Tibial artery (tissue), 4 donors: ENCODE measurements at regions not wholly inside any gene's neighbourhood (a gene's known extent, or its start where the extent isn't known, plus 50 kb on each side); places are given as distances from the start of the nearest gene placed in this dataset.
"Not testable (repeated sequence)": the region's sequence is repeated elsewhere in the genome, so short reads cannot be mapped to it uniquely, and the experiment has no call there.

Source experiments
- DNase-seq, 2 donors: peaks; one replicate each; pipeline ENCODE4 v3.0.0-alpha.2; 2019
- H3K27ac ChIP-seq, 2 donors: fragments of 200-600 bp; sonication (generic) in 1 of 2; 1 replicate in 1 of 2; 2 replicates in 1 of 2; pipeline ENCODE4 v1.5.1; 2018 to 2019; ENCODE audit warnings: mild to moderate bottlenecking in 1 of 2
- H3K27me3 ChIP-seq, 2 donors: fragments of 200-600 bp; sonication (generic) in 1 of 2; one replicate each; pipeline versions ENCODE4 v1.5.1 to v1.6.0; 2016 to 2019
- H3K36me3 ChIP-seq, 3 donors: fragments of 200-600 bp; sonication (generic) in 2 of 3; one replicate each; pipeline ENCODE4 v1.5.1; 2016 to 2019; ENCODE audit warnings: mild to moderate bottlenecking in 2 of 3
- H3K4me1 ChIP-seq, 4 donors: fragments of 200-600 bp; sonication (generic) in 2 of 4; 1 replicate in 3 of 4; 2 replicates in 1 of 4; pipeline ENCODE4 v1.5.1; 2016 to 2019
- H3K4me3 ChIP-seq, 2 donors: fragments of 200-600 bp; sonication (generic) in 1 of 2; 1 replicate in 1 of 2; 2 replicates in 1 of 2; pipeline ENCODE4 v1.5.1; 2018 to 2019; ENCODE audit warnings: mild to moderate bottlenecking in 2 of 2
- H3K9me3 ChIP-seq, 3 donors: fragments of 200-600 bp; sonication (generic) in 1 of 3; one replicate each; pipeline ENCODE4 v1.5.1; 2016 to 2019
- intact Hi-C: fragments of 100-400 bp; cut with DNase I; formaldehyde crosslinking; loops from one replicate; pipeline ENCODE4 v1.15.0; 2023; ENCODE audit warnings: low total_unique reads
- TF ChIP-seq, protein P1 (sequence below), 2 experiments: fragments of 200-600 bp in 1 of 2; fragments of 450-650 bp in 1 of 2; IDR thresholded peaks; one replicate each; pipeline ENCODE4 v1.5.1; 2017 to 2019; ENCODE audit warnings: antibody characterized with exemption in 2 of 2, mild to moderate bottlenecking in 1 of 2, moderate library complexity in 1 of 2

DNA sequence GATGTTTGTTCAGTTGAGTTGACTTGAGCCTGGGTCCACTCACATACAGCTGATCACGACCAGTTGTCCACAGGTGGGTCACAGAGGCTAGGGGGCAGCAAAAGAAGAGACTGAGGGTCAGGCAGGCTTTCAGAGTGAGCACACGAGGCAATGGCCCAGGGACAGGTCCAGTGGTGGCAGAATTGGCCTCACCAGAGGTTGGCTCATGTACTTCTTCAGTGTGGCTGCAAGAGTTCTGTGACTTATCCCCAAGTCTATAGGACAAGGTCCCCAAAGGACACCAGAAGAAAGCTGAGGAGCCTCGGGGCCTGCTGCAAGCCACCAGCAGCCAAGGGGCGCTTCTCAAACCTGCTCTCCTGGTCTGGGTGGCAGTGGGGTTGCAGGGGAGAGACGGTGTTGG is 219.8 kb downstream of the TFCP2L1 start:
- no peak for DNase-seq
- no peaks in the 10 kb centered on the region for H3K9me3 ChIP-seq
- H3K36me3 ChIP-seq: no peaks in the 10 kb centered on the region
- intact Hi-C loops: loop anchor here (10.0 kb wide), 1 partner anchor 110 kb away; no protein-coding TSS in a partner anchor
- no peak overlapping the region for H3K27ac ChIP-seq
- H3K4me1 ChIP-seq: no peaks in the 10 kb centered on the region
- TF ChIP-seq, protein P1, sequence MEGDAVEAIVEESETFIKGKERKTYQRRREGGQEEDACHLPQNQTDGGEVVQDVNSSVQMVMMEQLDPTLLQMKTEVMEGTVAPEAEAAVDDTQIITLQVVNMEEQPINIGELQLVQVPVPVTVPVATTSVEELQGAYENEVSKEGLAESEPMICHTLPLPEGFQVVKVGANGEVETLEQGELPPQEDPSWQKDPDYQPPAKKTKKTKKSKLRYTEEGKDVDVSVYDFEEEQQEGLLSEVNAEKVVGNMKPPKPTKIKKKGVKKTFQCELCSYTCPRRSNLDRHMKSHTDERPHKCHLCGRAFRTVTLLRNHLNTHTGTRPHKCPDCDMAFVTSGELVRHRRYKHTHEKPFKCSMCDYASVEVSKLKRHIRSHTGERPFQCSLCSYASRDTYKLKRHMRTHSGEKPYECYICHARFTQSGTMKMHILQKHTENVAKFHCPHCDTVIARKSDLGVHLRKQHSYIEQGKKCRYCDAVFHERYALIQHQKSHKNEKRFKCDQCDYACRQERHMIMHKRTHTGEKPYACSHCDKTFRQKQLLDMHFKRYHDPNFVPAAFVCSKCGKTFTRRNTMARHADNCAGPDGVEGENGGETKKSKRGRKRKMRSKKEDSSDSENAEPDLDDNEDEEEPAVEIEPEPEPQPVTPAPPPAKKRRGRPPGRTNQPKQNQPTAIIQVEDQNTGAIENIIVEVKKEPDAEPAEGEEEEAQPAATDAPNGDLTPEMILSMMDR (IDR thresholded peaks at IDR 0.05): no peak
- no peak overlapping the region for H3K4me3 ChIP-seq
- peaks cover 0 to 22% of the 10 kb centered on the region in 2 donors for H3K27me3 ChIP-seq

DNA sequence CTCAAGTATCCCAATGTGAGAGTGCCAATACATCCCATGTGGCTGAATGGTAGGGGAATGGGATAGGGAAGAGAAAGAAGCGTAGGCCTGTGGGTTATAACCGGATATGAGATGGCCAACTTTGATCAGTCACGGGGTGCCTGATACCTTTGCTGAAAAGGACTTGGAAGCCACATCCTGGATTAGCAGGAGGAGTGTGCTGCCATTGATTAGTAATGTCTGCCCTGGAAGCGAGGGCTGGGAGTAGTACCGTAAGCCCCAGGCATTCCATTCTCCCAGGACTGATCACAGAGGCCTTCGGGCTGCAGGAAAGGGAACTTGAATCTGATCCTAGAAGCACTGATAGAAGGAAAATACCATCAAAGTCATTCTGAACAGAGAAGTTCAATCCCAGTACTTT is 218.5 kb downstream of the TFCP2L1 start:
- intact Hi-C loops: loop anchor here (10.0 kb wide), 1 partner anchor 112 kb away; no protein-coding TSS in a partner anchor
- H3K36me3 ChIP-seq: no peaks in the 10 kb centered on the region

DNA sequence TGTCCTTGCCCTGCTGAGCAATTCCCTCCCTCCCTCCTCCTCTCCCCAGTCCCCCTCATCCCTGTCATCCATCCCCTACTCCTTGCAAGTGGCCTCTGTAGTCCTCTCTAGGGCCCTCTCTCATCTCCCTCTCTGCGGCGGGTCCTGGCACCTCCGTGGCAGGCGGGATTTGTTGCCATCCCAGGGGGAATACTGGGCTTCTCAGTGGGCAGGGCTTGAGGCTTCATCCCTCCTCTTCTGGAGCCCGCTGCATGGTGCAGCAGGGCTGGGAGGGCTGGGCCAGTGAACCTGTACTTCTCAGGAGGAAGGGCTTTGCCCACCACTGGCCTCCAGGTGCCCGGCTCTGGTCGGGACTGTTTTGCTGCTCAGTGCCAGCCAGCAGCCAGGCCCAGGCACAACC is 216.2 kb downstream of the TFCP2L1 start:
- no peak overlapping the region for H3K27ac ChIP-seq
- TF ChIP-seq, protein P1 (IDR thresholded peaks at IDR 0.05): no peak
- no peaks in the 10 kb centered on the region for H3K4me1 ChIP-seq
- DNase-seq: no peak
- no peak overlapping the region for H3K4me3 ChIP-seq
- peaks cover 0 to 38% of the 10 kb centered on the region in 2 donors for H3K27me3 ChIP-seq
- no peaks in the 10 kb centered on the region for H3K36me3 ChIP-seq
- intact Hi-C loops: loop anchor here (10.0 kb wide), 1 partner anchor 114 kb away; no protein-coding TSS in a partner anchor
- no peaks in the 10 kb centered on the region for H3K9me3 ChIP-seq

More for the DNA sequence above, 218.5 kb downstream of the TFCP2L1 start:
- Histone ChIP-seq H3K27ac (no peak overlapping the region), H3K9me3 (no peaks in the 10 kb centered on the region), H3K27me3 (peaks cover 0 to 26% of the 10 kb centered on the region in 2 donors), H3K4me3 (no peak overlapping the region), H3K4me1 (no peaks in the 10 kb centered on the region)
- TF ChIP-seq, protein P1 (IDR thresholded peaks at IDR 0.05): no peak
- no peak for DNase-seq

DNA sequence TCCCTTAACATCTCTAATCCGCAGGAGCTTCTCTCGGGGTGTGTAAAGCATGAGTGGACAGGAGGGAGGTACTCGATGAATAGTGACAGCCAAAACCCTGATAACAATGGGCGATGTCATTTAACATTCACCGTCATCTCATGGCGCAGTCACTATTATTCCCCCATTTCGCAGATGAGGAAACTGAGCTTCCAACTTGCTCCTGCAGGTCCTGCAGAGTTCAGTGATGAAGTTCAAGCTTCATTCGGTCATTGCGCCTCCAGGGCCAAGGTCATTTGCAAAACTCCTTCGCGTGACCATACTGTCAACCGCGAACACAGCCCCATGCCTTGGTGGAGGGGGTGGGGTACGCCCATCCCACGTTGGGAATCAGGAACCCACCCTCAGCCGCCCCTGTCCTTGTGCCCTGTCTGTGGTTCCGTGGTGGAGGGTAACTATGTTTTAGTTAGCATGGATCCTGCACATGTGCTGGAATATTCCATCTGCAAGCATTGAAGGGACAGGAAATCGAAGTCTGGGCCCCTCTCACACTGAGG is 215.5 kb downstream of the TFCP2L1 start:
- Histone ChIP-seq H3K4me1 (no peaks in the 10 kb centered on the region), H3K27me3 (peaks cover 0 to 38% of the 10 kb centered on the region in 2 donors), H3K4me3 (no peak overlapping the region), H3K36me3 (no peaks in the 10 kb centered on the region), H3K9me3 (no peaks in the 10 kb centered on the region), H3K27ac (no peak overlapping the region)
- intact Hi-C loops: loop anchor here (10.0 kb wide), 1 partner anchor 115 kb away; no protein-coding TSS in a partner anchor
- no peak for DNase-seq
- TF ChIP-seq, protein P1 (IDR thresholded peaks at IDR 0.05): no peak

DNA sequence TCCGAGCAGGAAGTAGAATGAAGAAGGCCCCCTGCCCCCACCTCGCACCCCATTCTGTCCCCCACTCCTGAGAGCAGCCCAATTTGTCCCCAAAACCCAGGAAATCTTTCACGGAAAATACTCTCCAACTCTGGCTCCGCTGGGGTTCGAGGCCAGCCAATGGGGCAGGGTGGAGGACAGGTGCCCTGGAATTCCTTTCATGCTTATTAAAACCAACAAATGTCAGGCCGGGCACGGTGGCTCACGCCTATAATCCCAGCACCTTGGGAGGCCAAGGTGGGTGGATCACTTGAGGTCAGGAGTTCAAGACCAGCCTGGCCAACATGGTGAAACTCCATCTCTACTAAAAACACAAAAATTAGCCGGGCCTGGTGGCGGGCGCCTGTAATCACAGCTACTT is 214.9 kb downstream of the TFCP2L1 start:
- H3K27me3 ChIP-seq: peaks cover 0 to 42% of the 10 kb centered on the region in 2 donors
- intact Hi-C loops: loop anchor here (5.0 to 10.0 kb wide), 2 partner anchors 378 to 725 kb away; partner anchors contain the start of gene INHBB
- not testable (repeated sequence) for H3K4me3 ChIP-seq

DNA sequence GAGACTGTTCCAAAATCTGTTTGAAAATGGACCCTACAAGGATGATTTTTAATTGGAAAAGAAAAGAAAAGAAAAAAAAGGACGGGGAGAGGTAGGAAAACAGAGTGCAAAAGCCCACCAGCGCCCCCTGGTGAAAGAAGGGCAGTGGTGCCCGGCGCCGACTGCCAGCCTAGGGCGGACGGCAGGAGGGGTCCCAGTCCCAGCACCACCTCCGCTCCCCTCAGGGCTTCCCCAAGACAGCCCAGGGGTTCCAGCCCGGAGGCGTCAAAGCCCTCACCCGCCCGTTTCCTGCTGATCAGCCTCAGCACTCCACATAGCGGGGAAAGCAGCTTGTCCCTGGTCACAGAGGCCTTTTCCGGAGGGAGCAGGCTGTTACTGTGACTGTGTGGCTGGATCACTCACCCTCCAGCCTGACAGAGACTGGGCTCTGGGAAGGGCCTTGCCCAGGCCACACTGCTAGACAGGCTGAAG is 213.9 kb downstream of the TFCP2L1 start:
- intact Hi-C loops: loop anchor here (5.0 to 10.0 kb wide), 2 partner anchors 379 to 726 kb away; partner anchors contain the start of gene INHBB
- peak; percentile 47 to 82 for DNase-seq

More for the DNA sequence above, 214.9 kb downstream of the TFCP2L1 start:
- not testable (repeated sequence) for DNase-seq, H3K27ac ChIP-seq, H3K36me3 ChIP-seq, H3K4me1 ChIP-seq, H3K9me3 ChIP-seq

More for the DNA sequence above, 213.9 kb downstream of the TFCP2L1 start:
- TF ChIP-seq, protein P1 (IDR thresholded peaks at IDR 0.05): peak; percentile 95 to 99
- peaks cover 0 to 48% of the 10 kb centered on the region in 2 donors for H3K27me3 ChIP-seq
- no peak overlapping the region for H3K27ac ChIP-seq
- no peaks in the 10 kb centered on the region for H3K36me3 ChIP-seq
- peaks cover 0 to 11% (median 8%) of the 10 kb centered on the region in 4 donors for H3K4me1 ChIP-seq
- no peaks in the 10 kb centered on the region for H3K9me3 ChIP-seq
- H3K4me3 ChIP-seq: no peak overlapping the region
